H1 (cell line): ENCODE measurements at regions not wholly inside any gene's neighbourhood (a gene's known extent, or its start where the extent isn't known, plus 50 kb on each side); places are given as distances from the start of the nearest gene placed in this dataset.

Experiments
- BCL11A ChIP-seq, 2 experiments: IDR thresholded peaks; one replicate each; pipeline ENCODE4 v1.6.1; 2011; ENCODE audit warnings: low read depth in 2 of 2, low read length in 2 of 2, mild to moderate bottlenecking in 2 of 2
- CBX8 ChIP-seq: fragments of 300-800, 300-1000 bp; sonication (generic); IDR thresholded peaks from 2 replicates; pipeline ENCODE4 v1.7.1; 2016; ENCODE audit warnings: low read depth, low read length, borderline replicate concordance
- HDAC2 ChIP-seq, 2 experiments: fragments of 300-600 bp in 1 of 2; sonication (generic) in 1 of 2; IDR thresholded peaks; 2 replicates each; pipeline ENCODE4 v1.6.1; 2011 to 2012; ENCODE audit warnings: low read depth in 2 of 2, low read length in 2 of 2, mild to moderate bottlenecking in 2 of 2, moderate library complexity in 2 of 2, borderline replicate concordance in 1 of 2, inconsistent platforms in 1 of 2
- KDM5A ChIP-seq: fragments of 200-600 bp; IDR thresholded peaks from 2 replicates; pipeline ENCODE4 v1.7.1; 2012; ENCODE audit warnings: mild to moderate bottlenecking, low read length, inconsistent platforms, mixed read lengths
- NRF1 ChIP-seq: IDR thresholded peaks from 2 replicates; pipeline ENCODE4 v1.6.1; 2011; ENCODE audit warnings: mild to moderate bottlenecking, low read depth, low read length, improper control_type of control experiment
- RAD21 ChIP-seq, 2 experiments: IDR thresholded peaks in 1 of 2; conservative IDR thresholded peaks in 1 of 2; 2 replicates each; pipeline ENCODE4 v1.6.1; 2011; ENCODE audit warnings: low read depth in 2 of 2, low read length in 2 of 2, improper control_type of control experiment in 1 of 2, inconsistent platforms in 1 of 2, mild to moderate bottlenecking in 1 of 2, moderate library complexity in 1 of 2
- RXRA ChIP-seq: IDR thresholded peaks from 2 replicates; pipeline ENCODE4 v1.6.1; 2011; ENCODE audit warnings: low read depth, mild to moderate bottlenecking, low read length, moderate library complexity; ENCODE audit not compliant: insufficient read depth
- SIRT6 ChIP-seq: IDR thresholded peaks from one replicate; pipeline ENCODE4 v1.7.1; 2012; ENCODE audit warnings: low read length, inconsistent platforms
- TF ChIP-seq, protein P1 (sequence below): IDR thresholded peaks from 2 replicates; pipeline ENCODE4 v1.6.1; 2012; ENCODE audit warnings: low read length, inconsistent platforms

DNA sequence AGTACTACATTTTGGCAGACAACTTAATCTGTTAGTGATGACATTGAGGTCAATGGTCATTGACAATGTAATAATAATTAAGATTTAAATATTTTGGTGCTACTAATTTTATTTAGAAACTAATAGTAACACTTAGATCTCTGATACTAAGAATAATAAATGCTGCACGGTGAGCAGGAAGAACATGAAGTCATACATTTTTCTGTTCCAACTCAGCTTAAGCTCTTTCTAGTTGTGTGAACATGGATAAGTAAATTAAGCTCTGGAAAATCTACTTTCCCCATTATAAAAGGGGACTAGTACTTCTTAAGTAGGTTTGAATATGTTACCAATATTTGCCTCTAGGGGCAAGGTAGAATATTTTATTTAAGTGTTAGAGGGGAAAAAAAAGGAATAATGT, 65.9 kb upstream of the MEOX2 start (continued):
- TF ChIP-seq NRF1, result no peak
- TF ChIP-seq HDAC2 (IDR thresholded peaks at IDR 0.05; ENCODE audit: borderline replicate concordance in 1 of 2, low read depth in 2 of 2, low read length in 2 of 2), result no peak
- no peak for TF ChIP-seq KDM5A
- no peak for TF ChIP-seq CBX8
- TF ChIP-seq RAD21 (IDR thresholded peaks at IDR 0.05 in 1 of 2, conservative IDR thresholded peaks at IDR 0.05 in 1 of 2; ENCODE audit: low read depth in 2 of 2, low read length in 2 of 2), result no peak
- TF ChIP-seq SIRT6, result no peak
- TF ChIP-seq RXRA, result no peak
- TF ChIP-seq BCL11A (IDR thresholded peaks at IDR 0.05; ENCODE audit: low read depth in 2 of 2, low read length in 2 of 2), result no peak
- TF ChIP-seq, protein P1, sequence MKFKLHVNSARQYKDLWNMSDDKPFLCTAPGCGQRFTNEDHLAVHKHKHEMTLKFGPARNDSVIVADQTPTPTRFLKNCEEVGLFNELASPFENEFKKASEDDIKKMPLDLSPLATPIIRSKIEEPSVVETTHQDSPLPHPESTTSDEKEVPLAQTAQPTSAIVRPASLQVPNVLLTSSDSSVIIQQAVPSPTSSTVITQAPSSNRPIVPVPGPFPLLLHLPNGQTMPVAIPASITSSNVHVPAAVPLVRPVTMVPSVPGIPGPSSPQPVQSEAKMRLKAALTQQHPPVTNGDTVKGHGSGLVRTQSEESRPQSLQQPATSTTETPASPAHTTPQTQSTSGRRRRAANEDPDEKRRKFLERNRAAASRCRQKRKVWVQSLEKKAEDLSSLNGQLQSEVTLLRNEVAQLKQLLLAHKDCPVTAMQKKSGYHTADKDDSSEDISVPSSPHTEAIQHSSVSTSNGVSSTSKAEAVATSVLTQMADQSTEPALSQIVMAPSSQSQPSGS, result no peak
